H1 (cell line): ENCODE measurements at regions not wholly inside any gene's neighbourhood (a gene's known extent, or its start where the extent isn't known, plus 50 kb on each side); places are given as distances from the start of the nearest gene placed in this dataset.

Source experiments
- CTCF ChIA-PET: fragments of 300-600 bp; sonication (Branson Sonifier 250); formaldehyde crosslinking; loops from one replicate; lab custom pipeline; 2021; ENCODE audit not compliant: partially characterized antibody; lab: Charles Lee
- POLR2A ChIA-PET: fragments of 300-600 bp; sonication (Branson Sonifier 250); formaldehyde crosslinking; loops from one replicate; lab custom pipeline; 2021; ENCODE audit warnings: inconsistent platforms; ENCODE audit not compliant: partially characterized antibody; lab: Charles Lee
- DNase-seq, 2 experiments: peaks; one replicate each; pipeline versions ENCODE4 v3.0.0 to v3.0.0-alpha.2; 2010 to 2022; ENCODE audit warnings: low spot score in 2 of 2, low read depth in 1 of 2, mixed read lengths in 1 of 2
- FAIRE-seq: peaks from 2 replicates; lab custom pipeline; 2011; peaks lifted over from hg19 to GRCh38; lab: Jason Lieb, UNC
- H2AFZ ChIP-seq: 2 replicates; pipeline ENCODE4 v1.8.1; 2012; ENCODE audit warnings: low read length, inconsistent platforms
- H2AK5ac ChIP-seq: 2 replicates; pipeline ENCODE4 v1.6.1; 2013; ENCODE audit warnings: low read depth, low read length
- H2BK120ac ChIP-seq: replicated peaks from 2 replicates; pipeline ENCODE3; 2013; ENCODE audit warnings: low read depth, low read length, inconsistent platforms
- H2BK12ac ChIP-seq: 2 replicates; pipeline ENCODE4 v1.6.1; 2013; ENCODE audit warnings: low read depth, low read length
- H2BK15ac ChIP-seq: 2 replicates; pipeline ENCODE4 v1.6.1; 2013; ENCODE audit warnings: low read length
- H2BK20ac ChIP-seq: 2 replicates; pipeline ENCODE4 v1.6.1; 2013; ENCODE audit warnings: low read length
- H2BK5ac ChIP-seq: 2 replicates; pipeline ENCODE4 v1.6.1; 2013; ENCODE audit warnings: low read depth, low read length
- H3K14ac ChIP-seq: 2 replicates; pipeline ENCODE4 v1.6.1; 2013; ENCODE audit warnings: inconsistent platforms; ENCODE audit not compliant: insufficient read length
- H3K18ac ChIP-seq: 2 replicates; pipeline ENCODE4 v1.6.1; 2013; ENCODE audit warnings: low read length; ENCODE audit errors: extremely low read depth
- H3K23ac ChIP-seq: 2 replicates; pipeline ENCODE4 v1.6.1; 2013; ENCODE audit warnings: inconsistent platforms; ENCODE audit not compliant: insufficient read length
- H3K23me2 ChIP-seq: 2 replicates; pipeline ENCODE4 v1.6.1; 2013; ENCODE audit warnings: low read depth, low read length
- H3K27ac ChIP-seq: 2 replicates; pipeline ENCODE4 v1.6.1; 2011; ENCODE audit warnings: low read depth, low read length, inconsistent platforms
- H3K27me3 ChIP-seq, 4 experiments: replicated peaks in 1 of 4; 1 replicate in 1 of 4; 2 replicates in 3 of 4; pipeline versions ENCODE4 v1.6.1 to v1.8.1; 2011 to 2013; ENCODE audit warnings: low read length in 3 of 4, mild to moderate bottlenecking in 3 of 4, inconsistent platforms in 2 of 4, mixed read lengths in 2 of 4, moderate library complexity in 1 of 4; ENCODE audit not compliant: control insufficient read depth in 3 of 4, insufficient read depth in 3 of 4; ENCODE audit errors: extremely low read depth in 1 of 4
- H3K36me3 ChIP-seq, 4 experiments: 2 replicates each; pipeline versions ENCODE4 v1.6.1 to v1.8.1; 2011 to 2013; ENCODE audit warnings: mild to moderate bottlenecking in 4 of 4, low read length in 3 of 4, moderate library complexity in 2 of 4, control low read depth in 1 of 4, inconsistent platforms in 1 of 4; ENCODE audit not compliant: insufficient read depth in 4 of 4, control insufficient read depth in 2 of 4
- H3K4ac ChIP-seq: replicated peaks from 2 replicates; pipeline ENCODE3; 2013; ENCODE audit warnings: low read length, low read depth, mixed read lengths, inconsistent platforms; ENCODE audit not compliant: insufficient read length
- H3K4me1 ChIP-seq, 4 experiments: replicated peaks in 1 of 4; 1 replicate in 1 of 4; 2 replicates in 3 of 4; pipeline versions ENCODE4 v1.6.1 to v1.8.1; 2011 to 2013; ENCODE audit warnings: low read length in 3 of 4, inconsistent platforms in 2 of 4, mixed read lengths in 1 of 4; ENCODE audit not compliant: insufficient read depth in 4 of 4, control insufficient read depth in 3 of 4
- H3K4me2 ChIP-seq, 2 experiments: 2 replicates each; pipeline versions ENCODE4 v1.6.1 to v1.8.1; 2011 to 2013; ENCODE audit warnings: low read depth in 2 of 2, low read length in 2 of 2, control low read depth in 1 of 2, inconsistent platforms in 1 of 2, mild to moderate bottlenecking in 1 of 2; ENCODE audit not compliant: insufficient read depth in 1 of 2
- H3K4me3 ChIP-seq, 4 experiments: fragments of 200-600, 300-600 bp in 1 of 4; sonication (generic), shearing (Covaris generic), sonication (Bioruptor Twin) in 1 of 4; 2 replicates each; pipeline versions ENCODE4 v1.5.1 to v1.8.1; 2011 to 2016; ENCODE audit warnings: low read length in 4 of 4, low read depth in 3 of 4, control low read depth in 2 of 4, inconsistent platforms in 2 of 4, mild to moderate bottlenecking in 2 of 4, mixed read lengths in 1 of 4, moderate library complexity in 1 of 4; ENCODE audit not compliant: insufficient read depth in 2 of 4; ENCODE audit errors: extremely low read depth in 1 of 4
- H3K56ac ChIP-seq: replicated peaks from 2 replicates; pipeline ENCODE3; 2013; ENCODE audit warnings: low read depth, mild to moderate bottlenecking, mixed read lengths, low read length, inconsistent platforms; ENCODE audit not compliant: insufficient read length
- H3K79me1 ChIP-seq: 2 replicates; pipeline ENCODE4 v1.6.1; 2013; ENCODE audit warnings: low read depth, low read length, control low read depth
- H3K79me2 ChIP-seq, 2 experiments: 2 replicates each; pipeline versions ENCODE4 v1.6.1 to v1.8.1; 2012 to 2013; ENCODE audit warnings: low read length in 2 of 2, mild to moderate bottlenecking in 2 of 2, inconsistent platforms in 1 of 2; ENCODE audit not compliant: insufficient read depth in 2 of 2, control insufficient read depth in 1 of 2
- H3K9ac ChIP-seq, 4 experiments: replicated peaks in 1 of 4; 1 replicate in 1 of 4; 2 replicates in 3 of 4; pipeline versions ENCODE4 v1.6.1 to v1.8.1; 2011 to 2013; ENCODE audit warnings: low read depth in 3 of 4, low read length in 3 of 4, control low read depth in 2 of 4, mild to moderate bottlenecking in 2 of 4, moderate library complexity in 2 of 4, inconsistent platforms in 1 of 4; ENCODE audit errors: extremely low read depth in 1 of 4
- H3K9me3 ChIP-seq, 2 experiments: 2 replicates each; pipeline versions ENCODE4 v1.6.1 to v1.8.1; 2012 to 2013; ENCODE audit warnings: mild to moderate bottlenecking in 2 of 2, moderate library complexity in 2 of 2, control low read depth in 1 of 2, inconsistent platforms in 1 of 2, low read depth in 1 of 2, low read length in 1 of 2, mixed read lengths in 1 of 2; ENCODE audit not compliant: insufficient read depth in 2 of 2
- H4K20me1 ChIP-seq, 2 experiments: replicated peaks in 1 of 2; 2 replicates each; pipeline versions ENCODE3 to v1.8.1; 2011 to 2013; ENCODE audit warnings: inconsistent platforms in 2 of 2, low read length in 2 of 2, mild to moderate bottlenecking in 1 of 2; ENCODE audit not compliant: insufficient read depth in 2 of 2, control insufficient read depth in 1 of 2
- H4K5ac ChIP-seq: 2 replicates; pipeline ENCODE4 v1.6.1; 2013; ENCODE audit warnings: low read length, low read depth, mixed read lengths, inconsistent platforms; ENCODE audit not compliant: insufficient read length
- H4K8ac ChIP-seq: 2 replicates; pipeline ENCODE4 v1.8.0; 2013; ENCODE audit warnings: mild to moderate bottlenecking, moderate library complexity, low read length, inconsistent platforms; ENCODE audit not compliant: insufficient read depth; ENCODE audit errors: extremely low read depth
- H4K91ac ChIP-seq: replicated peaks from 2 replicates; pipeline ENCODE3; 2013; ENCODE audit warnings: low read length, mixed read lengths, inconsistent platforms; ENCODE audit not compliant: insufficient read length
- ASH2L ChIP-seq: fragments of 200-600, 300-600 bp; sonication (generic); IDR thresholded peaks from one replicate; pipeline ENCODE4 v1.7.1; 2017; ENCODE audit warnings: low read length
- CBX8 ChIP-seq: fragments of 300-800, 300-1000 bp; sonication (generic); IDR thresholded peaks from 2 replicates; pipeline ENCODE4 v1.7.1; 2016; ENCODE audit warnings: low read depth, low read length, borderline replicate concordance
- CEBPB ChIP-seq: IDR thresholded peaks from 2 replicates; pipeline ENCODE4 v1.6.1; 2012; ENCODE audit warnings: low read depth, low read length
- EZH2 ChIP-seq: fragments of 200-600 bp; sonication (generic); IDR thresholded peaks from 2 replicates; pipeline ENCODE4 v1.7.1; 2012; ENCODE audit warnings: low read depth, mild to moderate bottlenecking, moderate library complexity, low read length, inconsistent platforms; ENCODE audit not compliant: severe bottlenecking
- FOSL1 ChIP-seq: IDR thresholded peaks from 2 replicates; pipeline ENCODE4 v1.6.1; 2011; ENCODE audit warnings: mild to moderate bottlenecking, low read depth, low read length, moderate library complexity; ENCODE audit not compliant: insufficient read depth
- GABPA ChIP-seq: IDR thresholded peaks from 2 replicates; pipeline ENCODE4 v1.6.1; 2011; ENCODE audit warnings: mild to moderate bottlenecking, low read length, moderate library complexity, borderline replicate concordance; ENCODE audit not compliant: insufficient read depth
- POU5F1 ChIP-seq: IDR thresholded peaks from 2 replicates; pipeline ENCODE4 v1.6.1; 2011; ENCODE audit warnings: low read depth, mild to moderate bottlenecking, low read length, moderate library complexity
- SP4 ChIP-seq: IDR thresholded peaks from 2 replicates; pipeline ENCODE4 v1.6.1; 2012; ENCODE audit warnings: low read length, inconsistent platforms
- TBP ChIP-seq: IDR thresholded peaks from 2 replicates; pipeline ENCODE4 v1.6.1; 2011; ENCODE audit warnings: low read depth, low read length, improper control_type of control experiment
- YY1 ChIP-seq: IDR thresholded peaks from 2 replicates; pipeline ENCODE4 v1.6.1; 2011; ENCODE audit warnings: low read depth, mild to moderate bottlenecking, low read length
- WGBS, 2 experiments: shearing (Covaris generic) in 1 of 2; methylation state at CpG; one replicate each; pipeline versions ENCODE4 v1.1.6 to v1.1.7; 2013 to 2015; ENCODE audit warnings: low lambda C conversion rate in 2 of 2, mixed read lengths in 2 of 2, inconsistent platforms in 1 of 2, low coverage in 1 of 2, missing lambda C conversion rate in 1 of 2; ENCODE audit not compliant: insufficient replicate concordance in 2 of 2, insufficient coverage in 1 of 2, insufficient read length in 1 of 2; ENCODE audit errors: extremely low coverage in 1 of 2, missing lambda C conversion rate in 1 of 2; 5-methylcytosine and 5-hydroxymethylcytosine counted together

DNA sequence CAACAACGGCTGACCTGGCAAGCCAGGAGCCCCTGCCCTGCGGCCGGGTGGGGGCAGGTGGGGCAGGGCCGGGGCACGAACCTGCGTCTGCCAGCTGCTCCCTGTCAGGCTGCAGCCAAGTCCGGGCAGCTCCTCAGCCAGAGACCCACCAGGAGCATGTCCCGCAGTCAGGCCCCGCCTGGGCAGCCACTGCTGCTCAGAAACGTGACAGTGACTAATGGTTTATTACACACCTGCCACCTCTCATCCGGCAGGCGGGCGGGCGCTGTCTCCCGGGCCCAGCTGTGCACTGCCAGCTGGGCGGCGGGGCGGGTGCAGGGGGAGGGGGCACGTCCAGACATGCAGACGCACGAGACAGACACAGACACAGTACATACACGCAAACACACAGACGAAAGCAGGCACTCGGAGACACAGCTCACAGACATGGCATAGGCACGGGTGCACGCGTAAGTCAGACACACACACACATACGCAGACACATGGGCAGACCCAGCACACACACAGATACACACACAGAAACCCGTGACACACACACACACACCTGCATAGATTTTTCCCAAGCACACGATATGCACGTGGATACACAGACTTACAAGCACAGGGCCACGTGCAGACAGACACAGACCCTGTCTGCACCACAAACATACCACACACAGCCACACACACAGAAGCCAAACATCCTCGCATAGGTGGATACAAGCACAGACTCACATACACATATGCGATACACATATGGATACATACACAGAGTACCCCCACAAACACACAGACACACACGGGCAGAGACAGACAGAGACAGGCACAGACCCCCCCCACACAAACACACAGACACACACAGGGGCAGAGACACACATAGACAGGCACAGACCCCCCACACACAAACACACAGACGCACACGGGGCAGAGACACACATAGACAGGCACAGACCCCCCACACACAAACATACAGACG lies 248.3 kb upstream of the CIBAR2 start:
- no peaks in the 10 kb centered on the region for H3K23me2 ChIP-seq
- no peak overlapping the region for H3K4me2 ChIP-seq
- 0 out of 2 replicates have a peak overlapping the region, but pooled peaks have one; percentile 72 for H2BK15ac ChIP-seq
- no peaks in the 10 kb centered on the region for H3K79me2 ChIP-seq
- H2BK120ac ChIP-seq = no peak overlapping the region
- peaks cover 2 to 7% of the 10 kb centered on the region in 2 experiments for H4K20me1 ChIP-seq
- no peak overlapping the region for H3K23ac ChIP-seq
- peaks cover 5 to 9% (median 7%) of the 10 kb centered on the region in 4 experiments for H3K4me1 ChIP-seq
- H2AFZ ChIP-seq = no peak overlapping the region
- no peak overlapping the region for H3K14ac ChIP-seq
- POLR2A ChIA-PET = no interaction called here
- H3K56ac ChIP-seq = no peak overlapping the region
- CTCF ChIA-PET = interaction anchor here (1.2 to 3.1 kb wide), 5 partner anchors 10 to 17 kb away, joined by 3 to 19 read pairs (median 8); no protein-coding TSS in a partner anchor
- H3K27ac ChIP-seq = no peak overlapping the region; the same call in 1 of the 2 replicates
- H4K8ac ChIP-seq = no peak overlapping the region
- peaks cover 2% of the 10 kb centered on the region; the same call in 1 of the 2 replicates for H3K79me1 ChIP-seq
- no peak overlapping the region for H3K9ac ChIP-seq
- FAIRE-seq (no peak), DNase-seq (no peak)
- H3K9me3 ChIP-seq = no peaks in the 10 kb centered on the region
- peak overlapping the region; percentile 41; the same call in 1 of the 2 replicates for H2BK5ac ChIP-seq
- no peak overlapping the region; the same call in 1 of the 2 replicates for H2BK12ac ChIP-seq
- no peak overlapping the region for H4K5ac ChIP-seq
- 88% methylated on average over 34 of the region's 38 CpGs; no CpG with 5 or more reads in 1 of the 2 experiments for WGBS, 2 experiments
- peak overlapping the region; percentile 82; the same call in 1 of the 2 replicates for H2AK5ac ChIP-seq
- no peak overlapping the region for H3K18ac ChIP-seq
- peak overlapping the region; percentile 73 for H4K91ac ChIP-seq
- H3K4ac ChIP-seq = no peak overlapping the region
- no peak overlapping the region for H2BK20ac ChIP-seq
- H3K4me3 ChIP-seq = no peak overlapping the region
- H3K27me3 ChIP-seq = peaks cover 0 to 6% (median 2%) of the 10 kb centered on the region in 4 experiments; a peak in 3 of 7 replicates
- H3K36me3 ChIP-seq = no peaks in the 10 kb centered on the region
- no peak for TF ChIP-seq CEBPB
- TF ChIP-seq ASH2L = no peak
- no peak for TF ChIP-seq EZH2
- no peak for TF ChIP-seq TBP
- TF ChIP-seq SP4 = no peak
- TF ChIP-seq FOSL1 = no peak
- no peak for TF ChIP-seq POU5F1
- no peak for TF ChIP-seq GABPA
- TF ChIP-seq CBX8 = no peak
- TF ChIP-seq YY1 = no peak
